ENCODE measurements at regions not wholly inside any gene's neighbourhood (a gene's known extent, or its start where the extent isn't known, plus 50 kb on each side); places are given as distances from the start of the nearest gene placed in this dataset.

DNA sequence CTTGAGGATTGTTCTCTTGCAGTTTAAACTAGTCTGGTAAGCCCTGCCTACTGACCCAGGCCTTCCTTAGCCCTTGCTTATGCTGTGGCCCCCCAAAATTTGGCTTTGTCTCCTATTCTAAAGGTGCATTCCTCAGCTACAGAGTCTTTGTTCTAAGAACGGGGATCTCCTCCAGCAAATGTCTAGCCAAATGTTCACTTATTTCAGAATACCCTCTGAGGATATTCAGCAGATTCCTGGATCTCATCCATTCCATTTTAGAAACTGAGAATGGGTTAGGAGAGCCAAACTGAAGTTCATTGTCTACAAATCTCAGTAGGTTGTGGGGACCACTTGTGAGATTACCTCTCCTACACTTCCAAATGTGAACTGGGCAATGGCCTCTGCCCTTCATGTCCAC lies 164.2 kb upstream of the ARG1 start:
- TF ChIP-seq, protein P1, sequence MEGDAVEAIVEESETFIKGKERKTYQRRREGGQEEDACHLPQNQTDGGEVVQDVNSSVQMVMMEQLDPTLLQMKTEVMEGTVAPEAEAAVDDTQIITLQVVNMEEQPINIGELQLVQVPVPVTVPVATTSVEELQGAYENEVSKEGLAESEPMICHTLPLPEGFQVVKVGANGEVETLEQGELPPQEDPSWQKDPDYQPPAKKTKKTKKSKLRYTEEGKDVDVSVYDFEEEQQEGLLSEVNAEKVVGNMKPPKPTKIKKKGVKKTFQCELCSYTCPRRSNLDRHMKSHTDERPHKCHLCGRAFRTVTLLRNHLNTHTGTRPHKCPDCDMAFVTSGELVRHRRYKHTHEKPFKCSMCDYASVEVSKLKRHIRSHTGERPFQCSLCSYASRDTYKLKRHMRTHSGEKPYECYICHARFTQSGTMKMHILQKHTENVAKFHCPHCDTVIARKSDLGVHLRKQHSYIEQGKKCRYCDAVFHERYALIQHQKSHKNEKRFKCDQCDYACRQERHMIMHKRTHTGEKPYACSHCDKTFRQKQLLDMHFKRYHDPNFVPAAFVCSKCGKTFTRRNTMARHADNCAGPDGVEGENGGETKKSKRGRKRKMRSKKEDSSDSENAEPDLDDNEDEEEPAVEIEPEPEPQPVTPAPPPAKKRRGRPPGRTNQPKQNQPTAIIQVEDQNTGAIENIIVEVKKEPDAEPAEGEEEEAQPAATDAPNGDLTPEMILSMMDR (IDR thresholded peaks at IDR 0.05): no peak
- TF ChIP-seq, protein P2, sequence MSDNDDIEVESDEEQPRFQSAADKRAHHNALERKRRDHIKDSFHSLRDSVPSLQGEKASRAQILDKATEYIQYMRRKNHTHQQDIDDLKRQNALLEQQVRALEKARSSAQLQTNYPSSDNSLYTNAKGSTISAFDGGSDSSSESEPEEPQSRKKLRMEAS (IDR thresholded peaks at IDR 0.05): no peak

Measured in A549 (cell line).